IMR-90 (cell line): ENCODE measurements at regions not wholly inside any gene's neighbourhood (a gene's known extent, or its start where the extent isn't known, plus 50 kb on each side); places are given as distances from the start of the nearest gene placed in this dataset.

ENCODE experiments used
- ATAC-seq: fragments of 200-7000 bp; cut with Tn5 transposase; 2 replicates; pipeline ENCODE4 v1.9.1; 2020; ENCODE audit warnings: low read depth, mild to moderate bottlenecking, moderate library complexity
- BruUV-seq: library from RNA; stranded (reverse); fragments of 400-500 nt; replicated peaks from 2 replicates; lab custom pipeline; 2021; lab: Mats Ljungman, UMichigan
- CTCF ChIA-PET: fragments of 300-600 bp; formaldehyde crosslinking; extraction: SDS; loops from one replicate; lab custom pipeline; 2021; ENCODE audit warnings: antibody characterized with exemption; lab: Yijun Ruan, JAX
- POLR2A ChIA-PET: fragments of 300-600 bp; sonication (Branson Sonifier 250); formaldehyde crosslinking; loops from one replicate; lab custom pipeline; 2022; ENCODE audit warnings: antibody characterized with exemption; ENCODE audit not compliant: unreplicated experiment; lab: Charles Lee
- DNase-seq: peaks from one replicate; pipeline ENCODE4 v3.0.0; 2013
- H2AFZ ChIP-seq: replicated peaks from 2 replicates; pipeline ENCODE3; 2013; ENCODE audit warnings: low read length, mild to moderate bottlenecking; ENCODE audit not compliant: poor library complexity
- H2AK5ac ChIP-seq: 2 replicates; pipeline ENCODE4 v1.6.1; 2013; ENCODE audit warnings: low read depth, low read length, inconsistent platforms
- H2AK9ac ChIP-seq: replicated peaks from 2 replicates; pipeline ENCODE3; 2013; ENCODE audit warnings: mild to moderate bottlenecking, low read depth, low read length, moderate library complexity; ENCODE audit not compliant: poor library complexity
- H2BK120ac ChIP-seq: 2 replicates; pipeline ENCODE4 v1.6.1; 2013; ENCODE audit warnings: low read depth, low read length, inconsistent platforms
- H2BK15ac ChIP-seq: 3 replicates; pipeline ENCODE4 v1.6.1; 2013; ENCODE audit warnings: low read depth, low read length, inconsistent platforms
- H2BK20ac ChIP-seq: 2 replicates; pipeline ENCODE4 v1.6.1; 2013; ENCODE audit warnings: low read depth, mild to moderate bottlenecking, inconsistent platforms, low read length, moderate library complexity
- H2BK5ac ChIP-seq: 2 replicates; pipeline ENCODE4 v1.6.1; 2013; ENCODE audit warnings: mild to moderate bottlenecking, low read depth, low read length, inconsistent platforms; ENCODE audit not compliant: poor library complexity, severe bottlenecking
- H3K14ac ChIP-seq: replicated peaks from 2 replicates; pipeline ENCODE4 v1.6.1; 2013; ENCODE audit warnings: low read depth, low read length, inconsistent platforms
- H3K18ac ChIP-seq: 2 replicates; pipeline ENCODE4 v1.6.1; 2013; ENCODE audit warnings: low read depth, low read length, control low read depth
- H3K23ac ChIP-seq: 2 replicates; pipeline ENCODE4 v1.6.1; 2013; ENCODE audit warnings: low read depth, low read length, inconsistent platforms
- H3K27ac ChIP-seq: 2 replicates; pipeline ENCODE4 v1.5.1; 2013; ENCODE audit warnings: mild to moderate bottlenecking, control low read depth, low read length; ENCODE audit not compliant: insufficient read depth
- H3K27me3 ChIP-seq: 2 replicates; pipeline ENCODE4 v1.6.1; 2013; ENCODE audit warnings: low read length; ENCODE audit not compliant: control insufficient read depth, insufficient read depth
- H3K36me3 ChIP-seq: 2 replicates; pipeline ENCODE4 v1.6.1; 2013; ENCODE audit warnings: low read length, mixed read lengths; ENCODE audit not compliant: control insufficient read depth, insufficient read depth
- H3K4ac ChIP-seq: 2 replicates; pipeline ENCODE4 v1.6.1; 2013; ENCODE audit warnings: low read depth, low read length, inconsistent platforms
- H3K4me1 ChIP-seq: 2 replicates; pipeline ENCODE4 v1.6.1; 2013; ENCODE audit warnings: low read length, mixed read lengths; ENCODE audit not compliant: control insufficient read depth, insufficient read depth
- H3K4me2 ChIP-seq: 2 replicates; pipeline ENCODE4 v1.6.1; 2013; ENCODE audit warnings: low read depth, mild to moderate bottlenecking, control low read depth, low read length, moderate library complexity
- H3K4me3 ChIP-seq: 2 replicates; pipeline ENCODE4 v1.5.1; 2013; ENCODE audit warnings: low read depth, mild to moderate bottlenecking, control low read depth, low read length, moderate library complexity; ENCODE audit not compliant: insufficient read depth
- H3K56ac ChIP-seq: 2 replicates; pipeline ENCODE4 v1.6.1; 2013; ENCODE audit warnings: low read length, inconsistent platforms; ENCODE audit not compliant: insufficient read depth; ENCODE audit errors: extremely low read depth
- H3K79me1 ChIP-seq, 2 experiments: 2 replicates each; pipeline ENCODE4 v1.6.1; 2013; ENCODE audit warnings: low read length in 2 of 2, inconsistent platforms in 1 of 2, low read depth in 1 of 2
- H3K9ac ChIP-seq: 2 replicates; pipeline ENCODE4 v1.6.1; 2013; ENCODE audit warnings: low read depth, low read length, control low read depth
- H3K9me1 ChIP-seq: 2 replicates; pipeline ENCODE4 v1.6.1; 2013; ENCODE audit warnings: low read length, inconsistent platforms; ENCODE audit not compliant: insufficient read depth
- H3K9me3 ChIP-seq: 2 replicates; pipeline ENCODE4 v1.6.1; 2013; ENCODE audit warnings: low read length; ENCODE audit not compliant: control insufficient read depth, insufficient read depth
- H4K20me1 ChIP-seq: 2 replicates; pipeline ENCODE4 v1.6.1; 2013; ENCODE audit warnings: low read length, inconsistent platforms; ENCODE audit not compliant: insufficient read depth
- H4K5ac ChIP-seq: 2 replicates; pipeline ENCODE4 v1.6.1; 2013; ENCODE audit warnings: mild to moderate bottlenecking, low read depth, low read length, control low read depth
- H4K8ac ChIP-seq, 2 experiments: 2 replicates each; pipeline ENCODE4 v1.6.1; 2013; ENCODE audit warnings: low read depth in 2 of 2, low read length in 2 of 2, control low read depth in 1 of 2, inconsistent platforms in 1 of 2
- H4K91ac ChIP-seq: 2 replicates; pipeline ENCODE4 v1.6.1; 2013; ENCODE audit warnings: low read depth, low read length, inconsistent platforms; ENCODE audit not compliant: insufficient read depth
- BHLHE40 ChIP-seq: fragments of 150-350 bp; IDR thresholded peaks from 2 replicates; pipeline ENCODE4 v1.6.1; 2016; ENCODE audit warnings: mild to moderate bottlenecking, low read depth, low read length
- CEBPB ChIP-seq: IDR thresholded peaks from 2 replicates; pipeline ENCODE4 v1.6.1; 2012; ENCODE audit warnings: low read depth, low read length, improper control_type of control experiment
- FOS ChIP-seq: fragments of 150-350 bp; IDR thresholded peaks from 2 replicates; pipeline ENCODE4 v1.6.1; 2016; ENCODE audit warnings: low read depth, low read length
- MAFK ChIP-seq: IDR thresholded peaks from 2 replicates; pipeline ENCODE4 v1.6.1; 2012; ENCODE audit warnings: low read depth, low read length, improper control_type of control experiment
- RAD21 ChIP-seq: IDR thresholded peaks from 2 replicates; pipeline ENCODE4 v1.6.1; 2012; ENCODE audit warnings: low read length, improper control_type of control experiment
- SMC3 ChIP-seq: fragments of 150-350 bp; IDR thresholded peaks from 2 replicates; pipeline ENCODE4 v1.6.1; 2016; ENCODE audit warnings: low read depth, mild to moderate bottlenecking, antibody characterized with exemption, low read length, moderate library complexity
- WGBS, 2 experiments: methylation state at CpG; one replicate each; pipeline versions ENCODE4 v1.1.5 to v1.1.7; 2013; ENCODE audit warnings: missing lambda C conversion rate in 2 of 2; ENCODE audit not compliant: insufficient read length in 1 of 2; ENCODE audit errors: extremely low coverage in 2 of 2; 5-methylcytosine and 5-hydroxymethylcytosine counted together
- dilution Hi-C: fragments of 300-500 bp; cut with HindIII; formaldehyde crosslinking; loops from one replicate; pipeline ENCODE4 v1.14.3; 2018; ENCODE audit warnings: low sequenced_read_pairs; ENCODE audit not compliant: unreplicated experiment
- in situ Hi-C: fragments of 300-500 bp; cut with MboI; formaldehyde crosslinking; loops from 3 replicates; pipeline ENCODE4 v1.14.3; 2019; ENCODE audit warnings: low sequenced_read_pairs, inconsistent platforms, mixed read lengths
- intact Hi-C: fragments of 100-400 bp; cut with micrococcal nuclease; formaldehyde crosslinking; loops from 2 replicates; pipeline ENCODE4 v1.10.0; 2022

DNA sequence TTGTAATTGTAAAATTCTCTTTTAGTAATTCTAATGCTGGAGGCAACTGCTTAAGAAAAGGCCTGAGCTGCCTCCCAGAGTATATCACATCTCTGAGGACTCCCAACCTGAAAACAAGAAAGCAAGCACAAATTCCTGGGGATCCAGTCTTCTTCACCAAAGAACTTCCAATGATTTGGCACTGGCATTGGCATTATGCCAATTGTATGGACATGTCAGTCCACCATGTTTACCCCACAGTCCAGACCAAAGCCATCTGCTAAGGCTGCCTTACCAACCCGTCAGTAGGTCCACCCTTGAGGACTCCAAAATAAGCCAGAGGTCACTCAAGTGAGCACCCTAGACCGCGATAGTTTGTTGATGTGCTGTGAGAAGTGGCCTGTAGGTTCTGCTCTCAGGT lies 263.1 kb downstream of the RND3 start:
- intact Hi-C loops (no loop called here), dilution Hi-C loops (no loop called here), in situ Hi-C loops (no loop called here)
- Histone ChIP-seq H3K56ac (no peak overlapping the region), H3K27ac (no peak overlapping the region), H3K14ac (no peak overlapping the region), H3K9me1 (no peaks in the 10 kb centered on the region), H3K36me3 (no peaks in the 10 kb centered on the region), H3K27me3 (no peaks in the 10 kb centered on the region), H3K4me1 (no peaks in the 10 kb centered on the region), H2BK120ac (no peak overlapping the region), H3K18ac (no peak overlapping the region), H4K5ac (no peak overlapping the region), H3K4me3 (no peak overlapping the region), H3K4ac (no peak overlapping the region), H2BK20ac (no peak overlapping the region), H3K9me3 (no peaks in the 10 kb centered on the region), H3K9ac (no peak overlapping the region), H2AFZ (no peak overlapping the region), H2AK5ac (no peak overlapping the region), H2AK9ac (no peak overlapping the region), H2BK5ac (no peak overlapping the region), H4K91ac (no peak overlapping the region), H2BK15ac (no peak overlapping the region), H3K79me1 (no peaks in the 10 kb centered on the region), H3K23ac (no peak overlapping the region), H4K8ac (no peak overlapping the region), H3K4me2 (no peak overlapping the region), H4K20me1 (no peaks in the 10 kb centered on the region)
- ATAC-seq = no peak
- no peak for DNase-seq
- POLR2A ChIA-PET = no interaction called here
- no TSS peak for BruUV-seq
- no CpG with 5 or more reads among the region's 3 CpGs for WGBS, 2 experiments
- CTCF ChIA-PET = interaction anchor here (0.6 kb wide), 1 partner anchor 10 kb away, joined by 3 read pairs; no protein-coding TSS in a partner anchor
- no peak for TF ChIP-seq CEBPB
- TF ChIP-seq MAFK = no peak
- TF ChIP-seq RAD21 = no peak
- TF ChIP-seq SMC3 = no peak
- TF ChIP-seq BHLHE40 = no peak
- TF ChIP-seq FOS = no peak
